ENCODE measurements at regions not wholly inside any gene's neighbourhood (a gene's known extent, or its start where the extent isn't known, plus 50 kb on each side); places are given as distances from the start of the nearest gene placed in this dataset.

- Histone ChIP-seq H3K9me3 (no peaks in the 10 kb centered on the region), H3K27ac (no peak overlapping the region), H3K4me1 (no peaks in the 10 kb centered on the region), H3K36me3 (no peaks in the 10 kb centered on the region), H3K27me3 (no peaks in the 10 kb centered on the region), H3K4me3 (replicated peaks in 1 of 3) (no peak overlapping the region)
- no peak for TF ChIP-seq POLR2A (IDR thresholded peaks at IDR 0.05)
- TF ChIP-seq CTCF (IDR thresholded peaks at IDR 0.05) = no peak
- DNase-seq = no peak
- 72 to 75% methylated on average over 3 of the region's 3 CpGs for WGBS, 2 donors
- intact Hi-C loops (cut with DNase I) = no loop called here
Measured at GRCh38 chr10:59090817-59091622, 85.4 kb upstream of the PHYHIPL start.

- TF ChIP-seq POLR2A (IDR thresholded peaks at IDR 0.05) (no peak), CTCF (IDR thresholded peaks at IDR 0.05) (no peak)
- Histone ChIP-seq H3K4me1 (no peaks in the 10 kb centered on the region), H3K27me3 (no peaks in the 10 kb centered on the region), H3K36me3 (no peaks in the 10 kb centered on the region), H3K4me3 (replicated peaks in 1 of 3) (no peak overlapping the region), H3K9me3 (no peaks in the 10 kb centered on the region), H3K27ac (no peak overlapping the region)
- intact Hi-C loops (cut with DNase I) = no loop called here
- no peak for DNase-seq
- WGBS, 2 donors = 91 to 96% methylated on average over 2 of the region's 2 CpGs
Measured at GRCh38 chr10:59093461-59093860, 83.0 kb upstream of the PHYHIPL start.

- H3K36me3 ChIP-seq = no peaks in the 10 kb centered on the region
- no peaks in the 10 kb centered on the region for H3K4me1 ChIP-seq
- no peak overlapping the region for H3K4me3 ChIP-seq (replicated peaks in 1 of 3)
- DNase-seq = no peak
- no peak for TF ChIP-seq POLR2A (IDR thresholded peaks at IDR 0.05)
- TF ChIP-seq CTCF (IDR thresholded peaks at IDR 0.05) = no peak
- intact Hi-C loops (cut with DNase I) = no loop called here
- H3K27me3 ChIP-seq = no peaks in the 10 kb centered on the region
- H3K27ac ChIP-seq = no peak overlapping the region
- no peaks in the 10 kb centered on the region for H3K9me3 ChIP-seq
- WGBS, 2 donors = 94 to 98% methylated on average over 2 of the region's 2 CpGs
Measured at GRCh38 chr10:59096631-59097030, 79.8 kb upstream of the PHYHIPL start.

- H3K9me3 ChIP-seq = no peaks in the 10 kb centered on the region
- no peaks in the 10 kb centered on the region for H3K27me3 ChIP-seq
- DNase-seq = peak in 1 of 2 donors; percentile 3
- intact Hi-C loops (cut with DNase I) = no loop called here
- TF ChIP-seq POLR2A (IDR thresholded peaks at IDR 0.05) (no peak), CTCF (IDR thresholded peaks at IDR 0.05) (no peak)
- H3K4me3 ChIP-seq (replicated peaks in 1 of 3) = no peak overlapping the region
- H3K4me1 ChIP-seq = no peaks in the 10 kb centered on the region
- H3K36me3 ChIP-seq = no peaks in the 10 kb centered on the region
- no peak overlapping the region for H3K27ac ChIP-seq
Measured at GRCh38 chr10:59098387-59098786, 78.1 kb upstream of the PHYHIPL start.

GRCh38 chr10:59098831-59099452, 77.5 kb upstream of the PHYHIPL start:
- intact Hi-C loops (cut with DNase I) = no loop called here
- Histone ChIP-seq H3K27me3 (no peaks in the 10 kb centered on the region), H3K4me1 (no peaks in the 10 kb centered on the region), H3K27ac (no peak overlapping the region), H3K9me3 (no peaks in the 10 kb centered on the region), H3K4me3 (replicated peaks in 1 of 3) (no peak overlapping the region), H3K36me3 (no peaks in the 10 kb centered on the region)
- WGBS, 2 donors = 65 to 67% methylated on average over 4 of the region's 4 CpGs
- DNase-seq = no peak
- TF ChIP-seq CTCF (IDR thresholded peaks at IDR 0.05) = no peak
- no peak for TF ChIP-seq POLR2A (IDR thresholded peaks at IDR 0.05)
